Heart right ventricle (tissue), 16 donors: ENCODE measurements at regions not wholly inside any gene's neighbourhood (a gene's known extent, or its start where the extent isn't known, plus 50 kb on each side); places are given as distances from the start of the nearest gene placed in this dataset.

Source experiments
- ATAC-seq, 8 donors: fragments of 200-7000 bp; cut with Tn5 transposase; one replicate each; pipeline ENCODE4 v1.9.1; 2020; ENCODE audit warnings: mild to moderate bottlenecking in 8 of 8, moderate library complexity in 8 of 8, moderate number of reproducible peaks in 1 of 8
- DNase-seq, 2 donors: peaks; one replicate each; pipeline ENCODE4 v3.0.0-alpha.2; 2020
- H3K27ac ChIP-seq, 10 donors: fragments of 200-600 bp; sonication (generic) in 2 of 10; one replicate each; pipeline versions ENCODE4 v1.5.0 to v1.8.0; 2020 to 2022; ENCODE audit warnings: mild to moderate bottlenecking in 3 of 10
- H3K27me3 ChIP-seq, 7 donors: fragments of 200-600 bp; one replicate each; pipeline ENCODE4 v1.8.0; 2021 to 2022; ENCODE audit warnings: mild to moderate bottlenecking in 2 of 7
- H3K36me3 ChIP-seq, 9 donors: fragments of 200-600 bp; sonication (generic) in 1 of 9; one replicate each; pipeline versions ENCODE4 v1.5.0 to v1.8.0; 2020 to 2022; ENCODE audit warnings: mild to moderate bottlenecking in 2 of 9
- H3K4me1 ChIP-seq, 9 donors: fragments of 200-600 bp; sonication (generic) in 1 of 9; one replicate each; pipeline versions ENCODE4 v1.5.0 to v1.8.0; 2020 to 2022; ENCODE audit warnings: mild to moderate bottlenecking in 4 of 9
- H3K4me3 ChIP-seq, 10 donors: fragments of 200-600 bp; sonication (generic) in 2 of 10; one replicate each; pipeline versions ENCODE4 v1.5.0 to v1.8.0; 2020 to 2022; ENCODE audit warnings: mild to moderate bottlenecking in 7 of 10, moderate library complexity in 2 of 10
- H3K9me3 ChIP-seq, 11 donors: fragments of 200-600 bp in 10 of 11; sonication (generic) in 2 of 11; one replicate each; pipeline versions ENCODE4 v1.5.0 to v1.8.0; 2013 to 2022; ENCODE audit warnings: mild to moderate bottlenecking in 2 of 11, control low read depth in 1 of 11, moderate library complexity in 1 of 11
- WGBS, 2 donors: extraction: QIAGEN DNeasy Blood & Tissue Kit; methylation state at CpG; one replicate each; pipeline ENCODE4 v1.1.7; 2013; ENCODE audit warnings: inconsistent platforms in 1 of 2; 5-methylcytosine and 5-hydroxymethylcytosine counted together
- intact Hi-C, 10 donors: fragments of 100-400 bp; cut with DNase I; formaldehyde crosslinking; loops; one replicate each; pipeline versions ENCODE4 v1.11.1 to v1.14.2; 2022
- TF ChIP-seq, protein P1 (sequence below), 9 donors: fragments of 200-600 bp; sonication (generic) in 2 of 9; IDR thresholded peaks; one replicate each; pipeline versions ENCODE4 v1.5.0 to v1.8.0; 2021 to 2022; ENCODE audit warnings: antibody characterized with exemption in 9 of 9, mild to moderate bottlenecking in 5 of 9, moderate library complexity in 1 of 9
- donor health status: Arrhythmogenic right ventricular cardiomyopathy.
- donor health status: ischemic (EF 13 %, LVEDD 7.1; RV severe dilation, severe dysfunction).
- donor health status: healthy with polysubstance abuse.
- donor health status: DM: no; HTN: yes; CAD: no.
- donor health status: DM: no; HTN: no; CAD: no.
- donor health status: ischemic (EF 25% LVEDD 6.9; RV normal size, moderate dysfunction).
- donor health status: ischemic (EF 25% LVEDD 5.7; RV mildly dilated, moderate dysfunction).
- donor health status: healthy.
- donor health status: DM: yes; HTN: yes; CAD: no.
- donor health status: Ischemic cardiomyopathy.
- donor health status: ischemic (EF 35%, LVEDD 5.7; RV mildly dilated, moderate dysfunction).
- donor health status: nonischemic (EF 11% LVEDD 7.7; RV severe dilation, severe dysfunction).
- donor health status: DM: yes; HTN: yes; CAD: no.
- donor health status: PGD.
- donor health status: ischemic (EF 29% LVEDD 5.4; RV normal size, mild dysfunction).
- donor health status: nonischemic (EF 23%, LVEDD 6.1; RV moderate dilation, normal function).

DNA sequence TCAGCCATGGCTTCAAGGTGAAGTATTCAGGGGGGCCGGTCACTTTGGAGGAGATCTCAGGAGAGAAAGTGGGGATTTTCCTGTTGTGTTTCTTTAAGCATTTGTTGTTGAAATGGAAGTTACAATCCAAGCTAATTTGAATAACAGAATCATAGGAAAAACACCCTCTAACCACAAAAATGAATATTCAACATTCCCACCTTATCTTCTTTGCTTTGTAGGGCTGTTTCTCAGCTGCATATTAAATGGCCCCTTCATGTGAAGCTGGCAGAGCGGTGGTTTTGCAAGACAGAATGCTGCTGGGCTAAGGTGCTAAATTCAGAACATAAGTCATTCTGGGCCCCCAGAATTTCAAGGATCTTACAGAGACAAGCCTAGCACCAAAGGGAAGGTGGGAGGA, 279.0 kb downstream of the RRAGC start:
- TF ChIP-seq, protein P1, sequence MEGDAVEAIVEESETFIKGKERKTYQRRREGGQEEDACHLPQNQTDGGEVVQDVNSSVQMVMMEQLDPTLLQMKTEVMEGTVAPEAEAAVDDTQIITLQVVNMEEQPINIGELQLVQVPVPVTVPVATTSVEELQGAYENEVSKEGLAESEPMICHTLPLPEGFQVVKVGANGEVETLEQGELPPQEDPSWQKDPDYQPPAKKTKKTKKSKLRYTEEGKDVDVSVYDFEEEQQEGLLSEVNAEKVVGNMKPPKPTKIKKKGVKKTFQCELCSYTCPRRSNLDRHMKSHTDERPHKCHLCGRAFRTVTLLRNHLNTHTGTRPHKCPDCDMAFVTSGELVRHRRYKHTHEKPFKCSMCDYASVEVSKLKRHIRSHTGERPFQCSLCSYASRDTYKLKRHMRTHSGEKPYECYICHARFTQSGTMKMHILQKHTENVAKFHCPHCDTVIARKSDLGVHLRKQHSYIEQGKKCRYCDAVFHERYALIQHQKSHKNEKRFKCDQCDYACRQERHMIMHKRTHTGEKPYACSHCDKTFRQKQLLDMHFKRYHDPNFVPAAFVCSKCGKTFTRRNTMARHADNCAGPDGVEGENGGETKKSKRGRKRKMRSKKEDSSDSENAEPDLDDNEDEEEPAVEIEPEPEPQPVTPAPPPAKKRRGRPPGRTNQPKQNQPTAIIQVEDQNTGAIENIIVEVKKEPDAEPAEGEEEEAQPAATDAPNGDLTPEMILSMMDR (IDR thresholded peaks at IDR 0.05) = no peak
- Histone ChIP-seq H3K4me1 (peaks cover 0 to 11% (median 0%) of the 10 kb centered on the region in 9 donors), H3K27me3 (peaks cover 6 to 65% (median 53%) of the 10 kb centered on the region in 7 donors), H3K36me3 (no peaks in the 10 kb centered on the region), H3K4me3 (no peak overlapping the region), H3K27ac (no peak overlapping the region), H3K9me3 (peaks cover 0 to 12% (median 0%) of the 10 kb centered on the region in 11 donors)
- intact Hi-C loops = loop anchor here in 3 of 10 donors (10.0 kb wide), 2 partner anchors 536 to 546 kb away; partner anchors contain the start of gene POU3F1 (in 2 of the 3)
- DNase-seq (no peak), ATAC-seq (no peak)
- WGBS, 2 donors = 84 to 88% methylated on average over 2 of the region's 2 CpGs

DNA sequence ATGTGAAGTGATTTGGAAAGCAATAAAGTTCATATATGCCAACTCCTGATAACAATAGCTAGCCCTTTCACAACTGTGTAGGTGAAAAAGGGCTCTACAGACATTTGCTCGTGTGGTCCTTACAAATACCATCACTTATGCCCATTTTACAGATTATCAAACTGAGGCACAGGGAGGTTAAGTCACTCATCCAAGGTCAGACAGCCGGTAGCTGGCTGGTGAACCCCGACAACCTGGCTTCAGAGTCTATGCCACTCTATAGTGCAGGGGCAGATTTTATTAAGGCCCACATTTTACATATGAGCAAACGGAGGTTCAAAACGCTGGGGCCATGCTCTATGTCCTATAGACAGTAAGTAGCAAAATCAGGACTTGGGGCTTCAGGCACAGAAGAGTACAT, 280.5 kb downstream of the RRAGC start:
- TF ChIP-seq, protein P1 (IDR thresholded peaks at IDR 0.05) = no peak
- intact Hi-C loops = no loop called here
- H3K27ac ChIP-seq = no peak overlapping the region
- ATAC-seq = no peak
- no peaks in the 10 kb centered on the region for H3K36me3 ChIP-seq
- peaks cover 0 to 11% (median 0%) of the 10 kb centered on the region in 9 donors for H3K4me1 ChIP-seq
- WGBS, 2 donors = 84 to 89% methylated on average over 5 of the region's 5 CpGs
- DNase-seq = no peak
- peaks cover 0 to 9% (median 0%) of the 10 kb centered on the region in 11 donors for H3K9me3 ChIP-seq
- peaks cover 6 to 69% (median 61%) of the 10 kb centered on the region in 7 donors for H3K27me3 ChIP-seq
- H3K4me3 ChIP-seq = no peak overlapping the region

DNA sequence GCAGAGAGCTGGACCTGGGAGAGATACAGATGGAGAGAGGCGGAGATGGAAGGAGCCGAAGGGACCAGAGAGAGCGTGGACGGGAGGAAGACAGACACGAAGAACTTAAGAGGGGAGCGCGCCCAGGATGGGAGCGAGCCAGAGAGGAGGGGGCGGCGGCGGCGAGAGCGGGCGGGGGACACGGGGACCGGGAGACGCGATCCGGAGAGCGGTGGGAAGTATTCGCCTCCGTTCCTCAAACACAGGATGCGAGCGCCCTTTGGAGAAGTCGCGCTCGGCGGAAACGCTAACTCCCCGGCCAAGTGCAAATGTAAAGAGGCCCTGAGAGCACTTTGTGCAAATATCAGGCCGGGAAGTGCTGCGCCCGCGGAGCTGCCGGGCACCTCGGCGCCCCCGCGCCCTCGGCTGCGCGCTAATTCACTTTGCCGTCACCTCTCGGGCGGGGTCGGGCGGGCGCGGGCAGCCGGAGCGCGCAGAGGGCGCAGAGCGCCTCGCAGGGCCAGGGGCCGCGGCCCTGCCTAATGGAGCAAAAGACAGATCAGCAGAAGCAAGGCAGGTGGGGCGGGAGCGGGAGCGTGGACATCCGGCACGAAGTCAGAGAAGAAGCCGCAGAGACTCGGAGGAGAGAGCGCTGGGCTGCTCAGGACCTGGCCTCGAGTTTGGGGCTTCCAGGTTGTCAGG, 281.2 kb downstream of the RRAGC start:
- peaks cover 6 to 69% (median 61%) of the 10 kb centered on the region in 7 donors for H3K27me3 ChIP-seq
- H3K9me3 ChIP-seq = peaks cover 0 to 6% (median 0%) of the 10 kb centered on the region in 11 donors
- DNase-seq (no peak), ATAC-seq (peak in 1 of 8 donors; percentile 20)
- intact Hi-C loops = no loop called here
- peak overlapping the region in 6 of 10 donors; percentile 10 to 37 (median 28) for H3K4me3 ChIP-seq
- H3K27ac ChIP-seq = no peak overlapping the region
- H3K4me1 ChIP-seq = peaks cover 0 to 11% (median 0%) of the 10 kb centered on the region in 9 donors
- no peaks in the 10 kb centered on the region for H3K36me3 ChIP-seq
- TF ChIP-seq, protein P1 (IDR thresholded peaks at IDR 0.05) = no peak
- 2 to 6% methylated on average over 55 to 66 of the region's 66 CpGs for WGBS, 2 donors

DNA sequence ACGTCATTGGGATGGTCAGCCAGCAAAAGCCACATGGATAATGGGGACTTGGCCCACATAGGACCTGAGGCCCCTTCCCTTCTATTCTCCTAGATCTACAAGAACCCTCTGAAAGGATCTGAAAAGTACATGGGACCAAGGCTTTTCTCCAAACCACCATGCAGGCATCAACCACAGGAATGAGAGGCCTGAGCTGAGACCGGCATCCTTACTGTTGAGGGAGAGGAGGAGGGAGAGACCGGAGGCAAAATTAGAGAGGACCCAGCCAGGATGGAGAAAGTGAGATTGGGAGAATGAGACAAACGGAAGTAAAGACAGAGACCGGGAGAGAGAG, 281.7 kb downstream of the RRAGC start:
- no peak for ATAC-seq
- Histone ChIP-seq H3K27me3 (peaks cover 6 to 69% (median 61%) of the 10 kb centered on the region in 7 donors), H3K9me3 (peaks cover 0 to under 1% (median 0%) of the 10 kb centered on the region in 11 donors), H3K27ac (no peak overlapping the region), H3K36me3 (no peaks in the 10 kb centered on the region), H3K4me1 (peaks cover 0 to 11% (median 0%) of the 10 kb centered on the region in 9 donors), H3K4me3 (peak overlapping the region in 3 of 10 donors; percentile 16 to 35 (median 25))
- TF ChIP-seq, protein P1 (IDR thresholded peaks at IDR 0.05) = no peak
- 22 to 25% methylated on average over 5 of the region's 5 CpGs for WGBS, 2 donors
- intact Hi-C loops = no loop called here
- no peak for DNase-seq
